Adrenal gland (tissue), 9 donors: ENCODE measurements at regions not wholly inside any gene's neighbourhood (a gene's known extent, or its start where the extent isn't known, plus 50 kb on each side); places are given as distances from the start of the nearest gene placed in this dataset.

Experiments
- DNase-seq, 7 donors: peaks; one replicate each; pipeline ENCODE4 v3.0.0-alpha.2; 2019 to 2020
- H3K27ac ChIP-seq, 5 donors: fragments of 200-600 bp; sonication (generic) in 4 of 5; 1 replicate in 3 of 5; 2 replicates in 2 of 5; pipeline versions ENCODE4 v1.5.1 to v1.8.0; 2016 to 2020; ENCODE audit warnings: mild to moderate bottlenecking in 1 of 5
- H3K27me3 ChIP-seq: fragments of 200-600 bp; 2 replicates; pipeline ENCODE4 v1.8.0; 2021
- H3K36me3 ChIP-seq, 2 donors: fragments of 200-600 bp; replicated peaks in 1 of 2; 1 replicate in 1 of 2; 2 replicates in 1 of 2; pipeline versions ENCODE4 v1.5.1 to v1.8.0; 2018 to 2022
- H3K4me1 ChIP-seq, 2 donors: fragments of 200-600 bp; replicated peaks in 1 of 2; 1 replicate in 1 of 2; 2 replicates in 1 of 2; pipeline versions ENCODE4 v1.5.1 to v1.8.0; 2018 to 2021
- H3K4me3 ChIP-seq, 4 donors: fragments of 200-600 bp; sonication (generic) in 3 of 4; one replicate each; pipeline ENCODE4 v1.5.1; 2016 to 2018
- H3K9me3 ChIP-seq, 3 donors: fragments of 200-600 bp; sonication (generic) in 1 of 3; replicated peaks in 1 of 3; 1 replicate in 2 of 3; 2 replicates in 1 of 3; pipeline versions ENCODE4 v1.5.1 to v1.8.0; 2016 to 2021
- CTCF ChIP-seq, 6 experiments: fragments of 450-650 bp in 4 of 6; fragments of 200-600 bp in 2 of 6; sonication (generic) in 1 of 6; IDR thresholded peaks; 1 replicate in 5 of 6; 2 replicates in 1 of 6; pipeline versions ENCODE4 v1.5.1 to v1.8.0; 2016 to 2021; ENCODE audit warnings: antibody characterized with exemption in 6 of 6, mild to moderate bottlenecking in 2 of 6, moderate library complexity in 1 of 6
- POLR2A ChIP-seq, 2 donors: fragments of 450-650 bp; IDR thresholded peaks; one replicate each; pipeline ENCODE4 v1.6.1; 2017; ENCODE audit warnings: antibody characterized with exemption in 2 of 2, mild to moderate bottlenecking in 2 of 2, moderate library complexity in 1 of 2
- WGBS, 4 donors: extraction: QIAGEN DNeasy Blood & Tissue Kit in 2 of 4; methylation state at CpG; one replicate each; pipeline versions ENCODE4 v1.1.5 to v1.1.7; 2013 to 2017; 5-methylcytosine and 5-hydroxymethylcytosine counted together
- intact Hi-C, 2 donors: fragments of 100-400 bp; cut with DNase I; formaldehyde crosslinking; loops; one replicate each; pipeline versions ENCODE4 v1.14.1 to v1.15.0; 2022 to 2023
- donor health status: healthy with polysubstance abuse.
- donor health status: Bipolar disorder and iron deficiency.
- donor health status: DM: yes; HTN: yes; CAD: no.
- donor health status: DM: no; HTN: no; CAD: no.
- donor health status: DM: no; HTN: no; CAD: no.

- H3K36me3 ChIP-seq, result no peaks in the 10 kb centered on the region
- H3K4me3 ChIP-seq, result no peak overlapping the region
- DNase-seq, result no peak
- intact Hi-C loops, result no loop called here
- no peak for TF ChIP-seq POLR2A (IDR thresholded peaks at IDR 0.05)
- TF ChIP-seq CTCF (IDR thresholded peaks at IDR 0.05), result no peak
- H3K27me3 ChIP-seq, result no peaks in the 10 kb centered on the region
- H3K9me3 ChIP-seq, result no peaks in the 10 kb centered on the region
- H3K27ac ChIP-seq, result no peak overlapping the region
- WGBS, 4 donors, result 71 to 92% (median 75%) methylated on average over 3 to 4 of the region's 4 CpGs
- no peaks in the 10 kb centered on the region for H3K4me1 ChIP-seq
Measured at GRCh38 chr2:21412944-21413443, 289.2 kb downstream of the TDRD15 start.

GRCh38 chr2:21415234-21415633 is 291.5 kb downstream of the TDRD15 start:
- no peaks in the 10 kb centered on the region for H3K36me3 ChIP-seq
- no peak overlapping the region for H3K27ac ChIP-seq
- TF ChIP-seq POLR2A (IDR thresholded peaks at IDR 0.05) (no peak), CTCF (IDR thresholded peaks at IDR 0.05) (no peak)
- DNase-seq, result no peak
- H3K4me1 ChIP-seq, result no peaks in the 10 kb centered on the region
- WGBS, 4 donors, result 71 to 82% (median 76%) methylated on average over 3 of the region's 3 CpGs
- no peaks in the 10 kb centered on the region for H3K27me3 ChIP-seq
- no peaks in the 10 kb centered on the region for H3K9me3 ChIP-seq
- H3K4me3 ChIP-seq, result no peak overlapping the region
- intact Hi-C loops, result no loop called here

GRCh38 chr2:21416226-21416625 is 292.5 kb downstream of the TDRD15 start:
- Histone ChIP-seq H3K27me3 (no peaks in the 10 kb centered on the region), H3K27ac (no peak overlapping the region), H3K9me3 (no peaks in the 10 kb centered on the region), H3K4me1 (no peaks in the 10 kb centered on the region), H3K4me3 (no peak overlapping the region), H3K36me3 (no peaks in the 10 kb centered on the region)
- no peak for DNase-seq
- TF ChIP-seq POLR2A (IDR thresholded peaks at IDR 0.05), result no peak
- no peak for TF ChIP-seq CTCF (IDR thresholded peaks at IDR 0.05)
- intact Hi-C loops, result no loop called here

- no peaks in the 10 kb centered on the region for H3K27me3 ChIP-seq
- no peak overlapping the region for H3K27ac ChIP-seq
- DNase-seq, result no peak
- no peak overlapping the region for H3K4me3 ChIP-seq
- no peaks in the 10 kb centered on the region for H3K4me1 ChIP-seq
- WGBS, 4 donors, result 53 to 67% (median 60%) methylated on average over 4 of the region's 4 CpGs
- H3K9me3 ChIP-seq, result no peaks in the 10 kb centered on the region
- no peaks in the 10 kb centered on the region for H3K36me3 ChIP-seq
- TF ChIP-seq POLR2A (IDR thresholded peaks at IDR 0.05) (no peak), CTCF (IDR thresholded peaks at IDR 0.05) (no peak)
- intact Hi-C loops, result no loop called here
Measured at GRCh38 chr2:21418456-21418855, 294.7 kb downstream of the TDRD15 start.
